Cardiac fibroblast (primary cell): ENCODE measurements at regions not wholly inside any gene's neighbourhood (a gene's known extent, or its start where the extent isn't known, plus 50 kb on each side); places are given as distances from the start of the nearest gene placed in this dataset.

Experiments used
- DNase-seq, 2 donors: peaks; one replicate each; pipeline versions ENCODE4 v3.0.0 to v3.0.0-alpha.2; 2010; ENCODE audit warnings: low read depth in 2 of 2
- H3K4me3 ChIP-seq, 2 donors: replicated peaks in 1 of 2; 1 replicate in 1 of 2; 2 replicates in 1 of 2; pipeline ENCODE4 v1.5.1; 2011; ENCODE audit warnings: low read depth in 2 of 2, low read length in 2 of 2, mild to moderate bottlenecking in 2 of 2, moderate library complexity in 1 of 2
- CTCF ChIP-seq: IDR thresholded peaks from one replicate; pipeline ENCODE4 v1.5.1; 2011; ENCODE audit warnings: low read depth, mild to moderate bottlenecking, low read length, inconsistent platforms

- TF ChIP-seq CTCF = no peak
Observed at GRCh38 chr17:33434841-33435240, 141.7 kb upstream of the ASIC2 start.

GRCh38 chr17:33435721-33436301 lies 142.7 kb upstream of the ASIC2 start:
- H3K4me3 ChIP-seq = no peak overlapping the region
- DNase-seq = peak in 1 of 2 donors; percentile 5
- TF ChIP-seq CTCF = no peak

More at GRCh38 chr17:33434841-33435240, 141.7 kb upstream of the ASIC2 start:
- DNase-seq = no peak
- no peak overlapping the region for H3K4me3 ChIP-seq

- no peak overlapping the region for H3K4me3 ChIP-seq
- TF ChIP-seq CTCF = no peak
- peak; percentile 8 to 24 for DNase-seq
Observed at GRCh38 chr17:33436321-33436720, 143.2 kb upstream of the ASIC2 start.

- no peak overlapping the region for H3K4me3 ChIP-seq
- no peak for DNase-seq
- no peak for TF ChIP-seq CTCF
Observed at GRCh38 chr17:33438139-33438538, 145.0 kb upstream of the ASIC2 start.

GRCh38 chr17:33438578-33438977 lies 145.5 kb upstream of the ASIC2 start:
- no peak for TF ChIP-seq CTCF

GRCh38 chr17:33442320-33442719 lies 149.2 kb upstream of the ASIC2 start:
- no peak for TF ChIP-seq CTCF
- DNase-seq = no peak
- H3K4me3 ChIP-seq = no peak overlapping the region

More at GRCh38 chr17:33438578-33438977, 145.5 kb upstream of the ASIC2 start:
- H3K4me3 ChIP-seq = no peak overlapping the region
- no peak for DNase-seq

- DNase-seq = no peak
- no peak overlapping the region for H3K4me3 ChIP-seq
- no peak for TF ChIP-seq CTCF
Observed at GRCh38 chr17:33444731-33445130, 151.6 kb upstream of the ASIC2 start.
